ENCODE measurements at regions not wholly inside any gene's neighbourhood (a gene's known extent, or its start where the extent isn't known, plus 50 kb on each side); places are given as distances from the start of the nearest gene placed in this dataset.
"Not testable (repeated sequence)": the region's sequence is repeated elsewhere in the genome, so short reads cannot be mapped to it uniquely, and the experiment has no call there.

DNA sequence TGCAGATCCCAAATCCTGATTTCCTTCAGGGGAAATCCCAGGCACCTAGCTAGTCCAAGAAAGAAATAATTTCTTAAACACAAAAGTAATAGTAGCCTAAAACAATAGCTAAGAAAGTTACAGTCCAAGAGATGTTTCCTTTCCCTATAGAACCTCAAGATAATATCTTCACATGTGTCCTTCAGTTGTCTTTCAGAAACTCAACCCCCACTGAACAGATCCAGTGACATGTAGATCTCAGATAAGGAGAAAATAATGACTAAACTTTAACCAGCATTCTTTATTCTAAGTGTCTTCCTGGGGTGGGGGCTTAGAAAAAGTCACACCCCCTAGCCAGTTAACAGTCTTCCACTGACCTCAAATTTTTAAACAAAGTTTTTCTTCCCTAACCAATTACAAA lies 131.3 kb upstream of the ADRA1B start:
- DNase-seq (ENCODE audit: low read depth), result no peak

DNA sequence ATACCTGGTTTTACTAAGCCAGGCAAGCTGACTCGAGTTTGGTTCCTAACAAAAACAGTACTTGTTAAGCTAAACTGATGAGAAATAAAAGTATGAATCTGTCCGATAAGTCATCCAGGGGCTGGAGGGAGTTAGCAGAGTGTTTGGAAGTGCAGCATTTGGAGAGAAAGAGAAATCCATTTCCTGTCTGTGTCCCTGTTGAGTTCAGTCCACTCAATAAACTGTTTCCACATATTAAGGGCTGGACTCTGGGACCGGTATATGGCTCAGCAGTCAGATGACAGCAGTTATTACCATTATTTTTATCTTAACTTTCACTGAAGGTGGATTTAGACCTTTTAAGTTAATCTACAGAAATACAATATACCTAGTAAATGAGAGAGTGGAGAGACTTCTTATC lies 130.6 kb upstream of the ADRA1B start:
- no peak for DNase-seq (ENCODE audit: low read depth)

DNA sequence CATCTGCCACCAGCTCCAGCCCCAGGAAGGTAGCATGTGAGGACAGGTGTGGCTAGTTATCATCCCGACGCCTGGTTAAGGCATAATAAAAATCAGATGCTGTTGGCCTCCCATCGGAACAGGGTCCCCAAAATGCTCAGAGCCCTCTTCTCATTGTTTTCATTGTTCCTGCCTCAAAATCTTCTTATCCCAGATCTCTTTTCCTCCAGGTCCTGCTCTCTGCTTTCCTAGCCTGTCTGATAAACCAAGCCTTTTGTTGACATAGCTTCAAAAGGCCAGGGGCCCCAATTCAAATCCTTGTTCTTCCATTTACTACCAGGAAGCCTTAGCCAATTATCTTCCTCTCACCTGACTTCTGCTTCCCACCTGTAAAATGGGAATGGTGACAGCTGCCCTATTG lies 130.1 kb upstream of the ADRA1B start:
- no peak for DNase-seq (ENCODE audit: low read depth)

DNA sequence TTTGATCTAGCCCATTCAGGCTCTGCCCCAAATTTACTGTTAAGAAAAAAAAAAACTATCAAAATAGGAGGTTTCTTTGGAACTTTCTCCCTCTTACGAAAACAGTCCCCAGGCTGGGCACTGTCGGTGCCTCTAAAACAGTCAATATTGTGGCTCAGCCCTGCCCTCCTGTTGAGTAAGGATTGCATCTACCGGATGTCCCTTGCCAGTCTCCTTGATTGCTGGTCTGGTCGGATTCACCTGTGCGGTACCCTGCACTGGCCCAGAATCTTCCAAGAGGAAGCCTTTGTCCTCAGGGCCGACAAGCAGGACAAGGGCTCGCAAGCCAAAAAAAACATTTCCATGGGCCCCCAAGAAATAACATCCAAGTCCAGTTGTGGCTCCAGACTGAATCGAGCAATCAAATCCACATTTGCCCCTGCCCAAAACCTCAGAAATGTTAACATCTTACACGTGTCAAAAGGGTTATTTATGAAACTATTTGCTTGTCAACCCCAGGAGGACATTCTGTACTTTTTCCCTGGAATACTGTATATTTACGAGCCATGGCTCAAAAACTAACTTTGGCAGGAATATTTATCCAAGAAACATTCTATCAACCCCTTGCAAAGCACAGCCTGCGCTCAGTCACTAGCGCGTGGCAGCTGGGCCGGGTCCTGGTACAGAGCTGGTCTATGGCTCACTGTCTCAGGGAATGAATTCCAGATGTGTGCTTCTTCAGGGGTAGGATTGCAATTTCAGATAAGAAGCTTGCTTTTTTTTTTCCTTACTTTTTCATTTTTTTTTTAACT lies 129.2 kb upstream of the ADRA1B start:
- DNase-seq (ENCODE audit: low read depth), result peak; percentile 95

- DNase-seq (ENCODE audit: low read depth), result no peak
These were observed 128.4 kb upstream of the ADRA1B start for GRCh38 chr5:159787837-159788236.

DNA sequence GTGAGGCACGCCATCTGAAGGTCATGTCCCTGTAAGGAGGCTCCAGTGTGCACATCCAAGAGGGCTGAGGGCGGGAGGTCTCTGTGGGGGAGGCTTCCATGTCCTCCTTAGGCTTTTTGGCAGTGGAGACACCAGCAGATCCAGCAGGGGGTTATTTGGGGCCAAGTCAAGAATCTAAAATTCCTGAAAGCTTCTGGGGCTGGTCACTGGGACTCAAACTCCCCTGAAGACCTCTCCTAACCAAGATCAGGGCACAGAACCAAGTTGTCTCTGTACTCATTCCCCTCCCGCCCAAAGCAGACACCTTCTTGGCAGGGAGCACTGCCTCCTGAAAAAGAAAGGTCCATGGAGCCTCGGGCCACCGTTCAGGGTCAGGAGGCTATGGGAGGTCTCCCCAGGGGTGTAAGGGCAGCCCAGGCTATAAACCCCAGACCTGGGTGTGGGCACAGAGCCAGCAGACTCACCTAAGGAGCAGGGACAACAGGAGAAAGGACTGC lies 127.4 kb upstream of the ADRA1B start:
- DNase-seq (ENCODE audit: low read depth), result no peak

GRCh38 chr5:159792180-159792579 lies 124.1 kb upstream of the ADRA1B start:
- DNase-seq (ENCODE audit: low read depth), result no peak

DNA sequence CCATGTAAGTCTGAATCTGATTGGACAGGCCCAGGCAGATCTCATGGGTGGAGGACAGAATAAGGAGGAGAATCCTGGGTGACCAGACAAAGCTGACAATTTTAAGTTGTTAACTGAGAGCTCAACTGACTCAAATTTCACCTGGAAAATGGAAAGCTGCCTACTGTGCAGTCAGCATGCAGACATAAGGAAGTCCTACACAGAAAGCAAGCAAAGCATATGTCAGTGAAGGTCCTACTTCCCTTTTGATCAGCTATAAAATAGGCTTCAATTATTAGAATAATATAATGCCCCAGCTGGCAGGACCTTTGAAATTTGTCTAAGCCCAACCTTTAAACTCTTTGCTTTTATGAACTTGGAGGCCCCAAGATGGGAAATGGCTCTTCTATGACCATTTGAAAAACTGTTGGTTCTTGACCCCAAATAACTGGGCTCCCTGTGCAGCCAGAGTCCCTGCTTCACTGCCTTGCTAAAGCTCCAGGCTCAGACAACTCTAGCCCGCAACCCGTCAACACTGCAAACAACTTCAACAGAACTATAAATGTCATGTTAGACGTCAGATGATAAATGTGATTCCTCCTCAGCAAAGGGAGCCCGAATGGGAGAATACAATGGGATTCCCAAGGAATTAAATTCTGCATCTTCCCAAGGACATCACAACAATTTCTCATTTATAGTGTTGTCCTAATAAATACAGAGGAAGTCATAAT lies 118.9 kb upstream of the ADRA1B start:
- no peak for DNase-seq (ENCODE audit: low read depth)

GRCh38 chr5:159799701-159800100 lies 116.6 kb upstream of the ADRA1B start:
- no peak for DNase-seq (ENCODE audit: low read depth)

DNA sequence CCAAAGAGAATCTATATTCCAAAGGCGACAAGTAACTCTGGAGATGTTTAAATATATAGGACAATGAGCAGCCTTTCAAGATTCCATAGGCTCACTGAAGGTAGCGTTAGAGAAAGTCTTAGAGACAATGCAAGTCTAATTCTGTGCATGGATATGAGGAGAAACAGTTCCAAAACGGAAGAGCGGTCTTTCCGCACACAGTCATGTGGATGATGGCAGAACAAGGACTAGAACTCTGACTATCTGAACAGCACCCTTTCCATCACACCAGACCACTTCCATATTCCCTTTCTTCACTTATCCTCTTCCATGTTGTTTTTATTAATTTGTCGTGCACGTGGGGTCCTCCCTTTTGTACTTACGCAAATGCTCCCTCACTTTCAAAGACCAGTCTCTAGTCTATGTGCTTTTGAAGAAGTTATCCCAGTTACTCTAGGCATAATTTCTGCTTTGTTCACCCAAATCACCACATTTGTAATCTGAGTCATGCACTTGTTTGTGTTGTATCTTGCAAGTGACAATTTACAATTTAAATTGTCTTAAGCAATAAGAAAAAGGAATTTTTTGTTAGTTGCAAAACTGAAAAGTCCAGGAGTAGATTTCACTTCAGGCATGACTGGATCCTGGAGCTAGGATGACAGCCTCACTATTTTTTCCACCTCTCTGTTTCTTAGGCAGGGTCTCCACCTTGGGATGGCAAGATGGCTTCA lies 116.0 kb upstream of the ADRA1B start:
- DNase-seq (ENCODE audit: low read depth), result no peak

- DNase-seq (ENCODE audit: low read depth), result no peak
These were observed 115.0 kb upstream of the ADRA1B start for GRCh38 chr5:159801303-159801702.

- DNase-seq (ENCODE audit: low read depth), result no peak
These were observed 113.6 kb upstream of the ADRA1B start for GRCh38 chr5:159802661-159803060.

DNA sequence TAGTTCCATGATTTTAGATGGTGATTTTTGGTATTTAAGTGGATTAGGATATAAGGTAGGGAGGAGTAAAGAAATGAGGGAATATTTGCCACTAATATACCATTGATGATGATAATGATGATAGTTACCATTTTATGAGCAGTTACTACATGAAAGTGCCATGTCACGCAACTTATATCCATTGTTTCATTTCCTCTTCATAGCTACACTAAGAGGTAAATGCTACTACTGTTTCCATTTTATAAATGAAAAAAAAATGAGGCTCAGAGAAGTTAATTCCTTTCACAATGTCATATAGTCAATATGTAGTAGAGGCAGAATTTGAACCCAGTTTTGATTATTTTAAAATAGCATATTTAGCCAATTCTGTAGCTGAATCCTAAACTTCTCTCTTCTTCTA lies 112.2 kb upstream of the ADRA1B start:
- DNase-seq (ENCODE audit: low read depth), result no peak

GRCh38 chr5:159805021-159805420 lies 111.3 kb upstream of the ADRA1B start:
- DNase-seq (ENCODE audit: low read depth), result peak; percentile 70

DNA sequence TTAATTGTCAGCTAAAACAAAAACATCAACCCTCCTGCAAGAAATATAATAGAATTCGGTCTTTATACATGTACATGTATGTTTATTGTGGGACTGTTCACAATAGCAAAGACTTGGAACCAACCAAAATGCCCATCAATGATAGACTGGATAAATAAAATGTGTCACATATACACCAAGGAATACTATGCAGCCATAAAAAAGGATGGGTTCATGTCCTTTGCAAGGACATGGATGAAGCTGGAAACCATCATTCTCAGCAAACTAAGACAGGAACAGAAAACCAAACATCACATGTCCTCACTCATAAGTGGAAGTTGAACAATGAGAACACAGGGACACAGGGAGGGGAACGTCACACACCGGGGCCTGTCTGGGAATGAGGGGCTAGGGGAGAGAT lies 109.1 kb upstream of the ADRA1B start:
- not testable (repeated sequence) for DNase-seq (ENCODE audit: low read depth)

GRCh38 chr5:159807586-159807985 lies 108.7 kb upstream of the ADRA1B start:
- DNase-seq (ENCODE audit: low read depth), result no peak

DNA sequence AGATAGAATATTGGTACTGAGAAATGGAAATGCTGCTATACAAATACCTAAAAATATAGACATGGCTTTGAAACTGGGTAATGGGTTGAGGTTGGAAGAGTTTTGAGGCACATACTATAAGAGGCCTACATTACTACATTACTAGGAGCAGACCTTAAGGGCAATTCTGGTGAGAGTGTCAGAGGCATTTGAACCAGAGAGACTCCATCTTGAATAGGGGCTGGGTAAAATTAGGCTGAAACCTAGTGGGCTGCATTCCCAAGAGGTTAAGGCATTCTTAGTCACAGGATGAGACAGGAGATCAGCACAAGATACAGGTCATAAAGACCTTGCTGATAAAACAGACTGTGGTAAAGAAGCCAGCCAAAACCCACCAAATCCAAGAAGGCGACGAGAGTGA lies 104.6 kb upstream of the ADRA1B start:
- DNase-seq (ENCODE audit: low read depth), result no peak

- DNase-seq (ENCODE audit: low read depth), result not testable (repeated sequence)
These were observed 103.5 kb upstream of the ADRA1B start for GRCh38 chr5:159812759-159813158.

- no peak for DNase-seq (ENCODE audit: low read depth)
These were observed 102.1 kb upstream of the ADRA1B start for GRCh38 chr5:159814222-159814621.

DNA sequence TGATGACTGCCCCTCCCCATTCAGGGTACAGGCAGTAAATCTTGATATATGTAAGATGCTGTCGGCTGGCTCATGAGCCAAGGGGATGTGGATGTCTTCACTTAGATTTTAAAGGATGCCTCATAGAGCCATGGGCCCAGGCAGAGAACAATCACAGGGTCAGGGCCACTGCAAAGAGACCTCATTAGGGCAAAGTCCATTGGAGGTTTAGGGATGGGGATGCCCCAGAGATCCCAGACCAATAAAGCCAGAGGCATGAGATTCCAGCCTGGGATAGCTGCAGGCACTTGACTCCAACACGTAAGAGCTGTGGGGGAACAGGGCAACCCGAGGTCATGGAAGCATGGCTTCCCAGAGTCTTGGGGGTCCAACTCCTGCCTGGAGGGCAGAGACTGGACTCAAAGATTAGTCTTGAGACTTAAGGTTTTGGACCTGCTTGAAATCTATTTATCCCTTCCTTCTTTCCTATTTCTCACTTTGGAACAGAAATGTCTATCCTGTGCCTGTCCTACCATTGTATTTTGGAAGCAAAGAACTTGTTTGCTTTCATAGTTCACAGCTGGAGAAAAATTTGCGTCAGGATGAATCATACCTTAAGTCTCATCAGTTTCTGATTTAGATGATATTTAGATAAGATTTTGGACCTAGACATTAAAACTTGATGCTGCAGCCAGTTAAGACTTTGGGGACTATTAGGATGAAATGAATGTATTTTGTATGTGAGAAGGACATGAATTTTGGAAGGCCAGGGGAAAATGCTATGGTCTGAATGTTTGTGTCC lies 101.3 kb upstream of the ADRA1B start:
- DNase-seq (ENCODE audit: low read depth), result no peak

GRCh38 chr5:159817262-159818029 lies 98.8 kb upstream of the ADRA1B start:
- DNase-seq (ENCODE audit: low read depth), result no peak

All from fibroblast of the conjunctiva (primary cell).